GM18505 (cell line): ENCODE measurements at regions not wholly inside any gene's neighbourhood (a gene's known extent, or its start where the extent isn't known, plus 50 kb on each side); places are given as distances from the start of the nearest gene placed in this dataset.

Experiments used
- ATAC-seq: cut with Tn5 transposase; IDR thresholded peaks from one replicate; pipeline ENCODE4 v1.9.1; 2021; ENCODE audit not compliant: unreplicated experiment
- POLR2A ChIP-seq: IDR thresholded peaks from 4 replicates; pipeline ENCODE4 v1.6.1; 2011; ENCODE audit warnings: borderline replicate concordance; ENCODE audit not compliant: insufficient read depth, insufficient read length; ENCODE audit errors: extremely low read depth

GRCh38 chr4:59243038-59243437, 1957.1 kb upstream of the ADGRL3 start:
- ATAC-seq, result no peak
- TF ChIP-seq POLR2A, result no peak

- no peak for ATAC-seq
- no peak for TF ChIP-seq POLR2A
Measured at GRCh38 chr4:59247032-59247431, 1953.1 kb upstream of the ADGRL3 start.

- no peak for TF ChIP-seq POLR2A
- ATAC-seq, result no peak
Measured at GRCh38 chr4:59248313-59248712, 1951.8 kb upstream of the ADGRL3 start.

GRCh38 chr4:59249110-59249509, 1951.0 kb upstream of the ADGRL3 start:
- no peak for ATAC-seq
- TF ChIP-seq POLR2A, result no peak

GRCh38 chr4:59258002-59258401, 1942.1 kb upstream of the ADGRL3 start:
- no peak for TF ChIP-seq POLR2A
- no peak for ATAC-seq

- ATAC-seq, result no peak
Measured at GRCh38 chr4:59307609-59308008, 1892.5 kb upstream of the ADGRL3 start.

GRCh38 chr4:59314637-59315036, 1885.5 kb upstream of the ADGRL3 start:
- no peak for ATAC-seq
- TF ChIP-seq POLR2A, result no peak

More at GRCh38 chr4:59307609-59308008, 1892.5 kb upstream of the ADGRL3 start:
- no peak for TF ChIP-seq POLR2A

- no peak for ATAC-seq
- TF ChIP-seq POLR2A, result no peak
Measured at GRCh38 chr4:59339631-59340030, 1860.5 kb upstream of the ADGRL3 start.

- ATAC-seq, result no peak
- TF ChIP-seq POLR2A, result no peak
Measured at GRCh38 chr4:59341506-59341905, 1858.6 kb upstream of the ADGRL3 start.

- no peak for TF ChIP-seq POLR2A
- no peak for ATAC-seq
Measured at GRCh38 chr4:59348949-59349348, 1851.2 kb upstream of the ADGRL3 start.

GRCh38 chr4:59369229-59369628, 1830.9 kb upstream of the ADGRL3 start:
- ATAC-seq, result no peak
- TF ChIP-seq POLR2A, result no peak

GRCh38 chr4:59374416-59374815, 1825.7 kb upstream of the ADGRL3 start:
- ATAC-seq, result no peak
- no peak for TF ChIP-seq POLR2A

- no peak for TF ChIP-seq POLR2A
- no peak for ATAC-seq
Measured at GRCh38 chr4:59380841-59381366, 1819.2 kb upstream of the ADGRL3 start.

GRCh38 chr4:59381591-59381990, 1818.5 kb upstream of the ADGRL3 start:
- no peak for ATAC-seq
- no peak for TF ChIP-seq POLR2A
